K562 (cell line): ENCODE measurements at regions not wholly inside any gene's neighbourhood (a gene's known extent, or its start where the extent isn't known, plus 50 kb on each side); places are given as distances from the start of the nearest gene placed in this dataset.

ENCODE experiments used
- CHD2 ChIP-seq: IDR thresholded peaks from 2 replicates; pipeline ENCODE4 v1.6.1; 2011; ENCODE audit warnings: low read depth, low read length
- CXXC5 ChIP-seq: fragments of 250-450 bp; sonication (Bioruptor Pico); IDR thresholded peaks from 2 replicates; pipeline ENCODE4 v1.8.0; 2022; ENCODE audit warnings: inconsistent platforms, mild to moderate bottlenecking, moderate library complexity
- FOXJ3 ChIP-seq: sonication (generic); formaldehyde crosslinking; IDR thresholded peaks from 2 replicates; pipeline ENCODE4 v1.4.0; 2020; ENCODE audit warnings: mild to moderate bottlenecking, missing genetic modification reagents
- FOXM1 ChIP-seq, 2 experiments: fragments of 450-650 bp in 1 of 2; sonication (generic) in 1 of 2; formaldehyde crosslinking in 1 of 2; IDR thresholded peaks; 2 replicates each; pipeline versions ENCODE4 v1.6.1 to v1.9.0; 2017 to 2022; ENCODE audit warnings: low read depth in 2 of 2, mild to moderate bottlenecking in 2 of 2, missing genetic modification reagents in 1 of 2, moderate library complexity in 1 of 2
- FUS ChIP-seq: fragments of 200-400 bp; formaldehyde crosslinking; optimal IDR thresholded peaks from 2 replicates; pipeline ENCODE3; 2017; ENCODE audit warnings: low read depth, low read length
- GABPA ChIP-seq: fragments of 200-800 bp; sonication (Bioruptor generic); conservative IDR thresholded peaks from 2 replicates; pipeline ENCODE4 v1.6.1; 2016; ENCODE audit warnings: low read depth, missing genetic modification characterization, missing compliant biosample characterization
- HCFC1 ChIP-seq: IDR thresholded peaks from 2 replicates; pipeline ENCODE4 v1.6.1; 2012; ENCODE audit warnings: low read depth, low read length, improper control_type of control experiment
- KAT8 ChIP-seq: fragments of 450-650 bp; IDR thresholded peaks from 2 replicates; pipeline ENCODE4 v1.6.1; 2016; ENCODE audit warnings: low read depth, mild to moderate bottlenecking
- L3MBTL2 ChIP-seq: fragments of 450-650 bp; IDR thresholded peaks from 2 replicates; pipeline ENCODE4 v1.6.1; 2016; ENCODE audit warnings: mild to moderate bottlenecking, moderate library complexity
- NBN ChIP-seq: fragments of 450-650 bp; IDR thresholded peaks from 2 replicates; pipeline ENCODE4 v1.6.1; 2016; ENCODE audit warnings: low read depth, mild to moderate bottlenecking
- POLR2A ChIP-seq: fragments of 450-650 bp; conservative IDR thresholded peaks from 2 replicates; pipeline ENCODE4 v1.6.1; 2016
- PPARD ChIP-seq: fragments of 250-450 bp; sonication (Bioruptor Pico); IDR thresholded peaks from 2 replicates; pipeline ENCODE4 v1.8.0; 2022; ENCODE audit warnings: inconsistent platforms, mild to moderate bottlenecking, moderate library complexity
- SMAD1 ChIP-seq: fragments of 150-350 bp; IDR thresholded peaks from 2 replicates; pipeline ENCODE4 v1.6.1; 2014; ENCODE audit warnings: low read length, low read depth; ENCODE audit not compliant: partially characterized antibody
- SMARCA5 ChIP-seq: fragments of 450-650 bp; IDR thresholded peaks from 2 replicates; pipeline ENCODE4 v1.6.1; 2016
- TBP ChIP-seq: optimal IDR thresholded peaks from 2 replicates; pipeline ENCODE3; 2011; ENCODE audit warnings: low read depth, low read length, improper control_type of control experiment
- ZC3H11A ChIP-seq: IDR thresholded peaks from 2 replicates; pipeline ENCODE4 v1.6.1; 2012; ENCODE audit warnings: low read depth, low read length, improper control_type of control experiment
- ZFP1 ChIP-seq: fragments of 450-650 bp; formaldehyde crosslinking; IDR thresholded peaks from 2 replicates; pipeline ENCODE4 v1.4.0; 2020; ENCODE audit warnings: mild to moderate bottlenecking, mixed read lengths
- ZNF316 ChIP-seq: fragments of 450-650 bp; IDR thresholded peaks from 2 replicates; pipeline ENCODE4 v1.6.1; 2016
- ZNF699 ChIP-seq: fragments of 250-450 bp; sonication (Bioruptor Pico); IDR thresholded peaks from 2 replicates; pipeline ENCODE4 v1.8.0; 2021; ENCODE audit warnings: mild to moderate bottlenecking, moderate library complexity; ENCODE audit not compliant: insufficient replicate concordance
- TF ChIP-seq, protein P1 (sequence below), 2 experiments: fragments of 200-800 bp in 1 of 2; sonication (Bioruptor generic) in 1 of 2; sonication (generic) in 1 of 2; formaldehyde crosslinking in 1 of 2; IDR thresholded peaks in 1 of 2; conservative IDR thresholded peaks in 1 of 2; 2 replicates each; pipeline versions ENCODE4 v1.5.0 to v1.6.1; 2016 to 2020; ENCODE audit warnings: missing compliant biosample characterization in 1 of 2, missing genetic modification characterization in 1 of 2, missing genetic modification reagents in 1 of 2
- TF ChIP-seq, protein P2 (sequence below), 2 experiments: IDR thresholded peaks; 2 replicates each; pipeline ENCODE4 v1.6.1; 2011; ENCODE audit warnings: borderline replicate concordance in 1 of 2, control low read depth in 1 of 2, low read depth in 1 of 2, low read length in 1 of 2, mild to moderate bottlenecking in 1 of 2, mixed read lengths in 1 of 2, moderate library complexity in 1 of 2; ENCODE audit not compliant: insufficient read depth in 1 of 2, insufficient read length in 1 of 2, poor library complexity in 1 of 2, severe bottlenecking in 1 of 2; ENCODE audit errors: extremely low read depth in 1 of 2
- TF ChIP-seq, protein P3 (sequence below): IDR thresholded peaks from 2 replicates; pipeline ENCODE4 v1.6.1; 2012; ENCODE audit warnings: low read depth, low read length, improper control_type of control experiment, borderline replicate concordance
- TF ChIP-seq, protein P4 (sequence below): fragments of 450-650 bp; conservative IDR thresholded peaks from 2 replicates; pipeline ENCODE4 v1.6.1; 2016; ENCODE audit warnings: missing genetic modification characterization, low read depth, mild to moderate bottlenecking, missing compliant biosample characterization, moderate library complexity

DNA sequence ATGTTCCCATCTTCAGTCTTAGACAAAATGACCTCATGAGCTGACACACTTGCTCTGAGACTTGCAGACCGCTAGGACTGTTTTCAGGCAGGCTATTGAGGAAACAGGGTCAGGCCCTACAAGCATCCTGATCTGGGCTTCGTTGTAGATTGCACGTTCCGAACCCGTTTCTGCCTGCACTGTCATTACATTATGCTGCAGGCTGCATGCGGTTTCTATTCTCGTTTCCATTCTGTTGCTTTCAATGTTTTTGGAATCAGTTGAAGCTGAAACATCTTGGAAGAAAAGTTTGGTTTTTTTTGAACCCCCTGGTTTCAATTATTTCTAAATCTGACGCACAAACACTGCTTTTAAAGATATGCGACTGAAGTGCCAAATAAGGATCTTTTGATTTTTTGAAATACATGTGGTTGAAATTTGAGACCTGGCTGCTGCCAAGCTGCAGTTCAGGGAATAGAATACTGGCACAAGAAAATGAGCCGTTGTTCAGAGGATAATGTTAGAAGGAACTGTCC is 716.1 kb upstream of the INTU start (continued):
- TF ChIP-seq, protein P1, sequence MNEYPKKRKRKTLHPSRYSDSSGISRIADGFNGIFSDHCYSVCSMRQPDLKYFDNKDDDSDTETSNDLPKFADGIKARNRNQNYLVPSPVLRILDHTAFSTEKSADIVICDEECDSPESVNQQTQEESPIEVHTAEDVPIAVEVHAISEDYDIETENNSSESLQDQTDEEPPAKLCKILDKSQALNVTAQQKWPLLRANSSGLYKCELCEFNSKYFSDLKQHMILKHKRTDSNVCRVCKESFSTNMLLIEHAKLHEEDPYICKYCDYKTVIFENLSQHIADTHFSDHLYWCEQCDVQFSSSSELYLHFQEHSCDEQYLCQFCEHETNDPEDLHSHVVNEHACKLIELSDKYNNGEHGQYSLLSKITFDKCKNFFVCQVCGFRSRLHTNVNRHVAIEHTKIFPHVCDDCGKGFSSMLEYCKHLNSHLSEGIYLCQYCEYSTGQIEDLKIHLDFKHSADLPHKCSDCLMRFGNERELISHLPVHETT (CRISPR knock-in tag; conservative IDR thresholded peaks at IDR 0.05 in 1 of 2, IDR thresholded peaks at IDR 0.05 in 1 of 2), result no peak
- TF ChIP-seq, protein P2, sequence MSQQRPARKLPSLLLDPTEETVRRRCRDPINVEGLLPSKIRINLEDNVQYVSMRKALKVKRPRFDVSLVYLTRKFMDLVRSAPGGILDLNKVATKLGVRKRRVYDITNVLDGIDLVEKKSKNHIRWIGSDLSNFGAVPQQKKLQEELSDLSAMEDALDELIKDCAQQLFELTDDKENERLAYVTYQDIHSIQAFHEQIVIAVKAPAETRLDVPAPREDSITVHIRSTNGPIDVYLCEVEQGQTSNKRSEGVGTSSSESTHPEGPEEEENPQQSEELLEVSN (IDR thresholded peaks at IDR 0.05; ENCODE audit: borderline replicate concordance in 1 of 2, extremely low read depth in 1 of 2, insufficient read depth in 1 of 2, insufficient read length in 1 of 2, low read depth in 1 of 2, low read length in 1 of 2, poor library complexity in 1 of 2, severe bottlenecking in 1 of 2), result peak in 1 of 2 experiments; percentile 68
- TF ChIP-seq CHD2 (no peak), ZC3H11A (no peak), L3MBTL2 (peak; percentile 86), KAT8 (no peak), CXXC5 (peak; percentile 45; the same call in 1 of the 2 replicates), ZNF316 (no peak), ZFP1 (CRISPR knock-in tag) (no peak), SMARCA5 (peak; percentile 28; the same call in 1 of the 2 replicates), FOXM1 (IDR thresholded peaks at IDR 0.05; ENCODE audit: low read depth) (peak; percentile 16; the same call in 1 of the 2 replicates), FOXM1 (CRISPR knock-in tag; IDR thresholded peaks at IDR 0.05; ENCODE audit: low read depth) (no peak), SMAD1 (no peak), NBN (0 out of 2 replicates have a peak, but pooled peaks have one; percentile 23), GABPA (no peak), FOXJ3 (CRISPR knock-in tag) (no peak), ZNF699 (no peak), FUS (no peak), HCFC1 (no peak), TBP (peak; percentile 26), POLR2A (no peak), PPARD (CRISPR knock-in tag) (no peak)
- TF ChIP-seq, protein P3, sequence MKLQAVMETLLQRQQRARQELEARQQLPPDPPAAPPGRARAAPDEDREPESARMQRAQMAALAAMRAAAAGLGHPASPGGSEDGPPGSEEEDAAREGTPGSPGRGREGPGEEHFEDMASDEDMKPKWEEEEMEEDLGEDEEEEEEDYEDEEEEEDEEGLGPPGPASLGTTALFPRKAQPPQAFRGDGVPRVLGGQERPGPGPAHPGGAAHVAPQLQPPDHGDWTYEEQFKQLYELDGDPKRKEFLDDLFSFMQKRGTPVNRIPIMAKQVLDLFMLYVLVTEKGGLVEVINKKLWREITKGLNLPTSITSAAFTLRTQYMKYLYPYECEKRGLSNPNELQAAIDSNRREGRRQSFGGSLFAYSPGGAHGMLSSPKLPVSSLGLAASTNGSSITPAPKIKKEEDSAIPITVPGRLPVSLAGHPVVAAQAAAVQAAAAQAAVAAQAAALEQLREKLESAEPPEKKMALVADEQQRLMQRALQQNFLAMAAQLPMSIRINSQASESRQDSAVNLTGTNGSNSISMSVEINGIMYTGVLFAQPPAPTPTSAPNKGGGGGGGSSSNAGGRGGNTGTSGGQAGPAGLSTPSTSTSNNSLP, result no peak
- TF ChIP-seq, protein P4, sequence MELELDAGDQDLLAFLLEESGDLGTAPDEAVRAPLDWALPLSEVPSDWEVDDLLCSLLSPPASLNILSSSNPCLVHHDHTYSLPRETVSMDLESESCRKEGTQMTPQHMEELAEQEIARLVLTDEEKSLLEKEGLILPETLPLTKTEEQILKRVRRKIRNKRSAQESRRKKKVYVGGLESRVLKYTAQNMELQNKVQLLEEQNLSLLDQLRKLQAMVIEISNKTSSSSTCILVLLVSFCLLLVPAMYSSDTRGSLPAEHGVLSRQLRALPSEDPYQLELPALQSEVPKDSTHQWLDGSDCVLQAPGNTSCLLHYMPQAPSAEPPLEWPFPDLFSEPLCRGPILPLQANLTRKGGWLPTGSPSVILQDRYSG (tag), result no peak
